ENCODE measurements at regions not wholly inside any gene's neighbourhood (a gene's known extent, or its start where the extent isn't known, plus 50 kb on each side); places are given as distances from the start of the nearest gene placed in this dataset.

DNA sequence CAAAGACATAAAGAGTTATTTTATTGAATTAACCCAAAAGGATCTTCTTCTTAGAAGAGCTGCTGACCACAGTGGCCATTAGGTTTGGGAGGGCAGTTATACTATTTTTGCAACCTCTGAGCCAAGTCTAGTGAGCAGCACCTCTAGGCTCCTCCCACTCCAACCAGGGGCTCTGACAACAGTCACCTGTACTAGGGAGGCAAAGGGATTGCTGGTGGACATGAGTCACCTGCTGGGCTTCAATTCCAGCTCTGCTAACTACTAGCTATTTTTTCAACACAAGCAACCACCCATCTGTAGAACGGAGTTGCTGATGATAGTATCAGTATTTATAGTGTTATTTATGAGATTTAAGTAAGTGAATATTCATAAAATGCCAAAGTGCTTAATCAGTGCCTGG, 166.0 kb downstream of the KLHL28 start:
- no peak overlapping the region for H3K4me3 ChIP-seq
- H3K27me3 ChIP-seq (ENCODE audit: insufficient read depth in 3 of 3, low read length in 2 of 3): peaks cover 0 to 7% (median 0%) of the 10 kb centered on the region in 3 donors
- TF ChIP-seq CTCF (IDR thresholded peaks at IDR 0.05): no peak
- ATAC-seq (no peak), DNase-seq (no peak)
- no peaks in the 10 kb centered on the region for H3K4me1 ChIP-seq
- 64 to 81% (median 72%) methylated on average over 1 of the region's 1 CpG for WGBS, 3 donors
- H3K27ac ChIP-seq: no peak overlapping the region
- no peaks in the 10 kb centered on the region for H3K36me3 ChIP-seq (ENCODE audit: insufficient read depth in 1 of 2, low read depth in 1 of 2)
- intact Hi-C loops (cut with DNase I): no loop called here
- H3K9me3 ChIP-seq: no peaks in the 10 kb centered on the region

- H3K27me3 ChIP-seq (ENCODE audit: insufficient read depth in 3 of 3, low read length in 2 of 3): peaks cover 0 to 7% (median 3%) of the 10 kb centered on the region in 3 donors
- WGBS, 3 donors: 85 to 91% (median 89%) methylated on average over 3 of the region's 3 CpGs
Measured at GRCh38 chr14:44791730-44792129, 170.0 kb downstream of the KLHL28 start.

GRCh38 chr14:44788612-44789011, 173.1 kb downstream of the KLHL28 start:
- 86 to 97% (median 93%) methylated on average over 1 of the region's 1 CpG for WGBS, 3 donors
- no peak for TF ChIP-seq CTCF (IDR thresholded peaks at IDR 0.05)
- Histone ChIP-seq H3K36me3 (ENCODE audit: insufficient read depth in 1 of 2, low read depth in 1 of 2) (no peaks in the 10 kb centered on the region), H3K27ac (no peak overlapping the region), H3K9me3 (no peaks in the 10 kb centered on the region), H3K4me1 (no peaks in the 10 kb centered on the region), H3K27me3 (ENCODE audit: insufficient read depth in 3 of 3, low read length in 2 of 3) (peaks cover 0 to 3% (median 0%) of the 10 kb centered on the region in 3 donors), H3K4me3 (no peak overlapping the region)
- ATAC-seq: no peak
- DNase-seq: no peak
- intact Hi-C loops (cut with DNase I): no loop called here

More at GRCh38 chr14:44791730-44792129, 170.0 kb downstream of the KLHL28 start:
- no peak for TF ChIP-seq CTCF (IDR thresholded peaks at IDR 0.05)
- no peaks in the 10 kb centered on the region for H3K9me3 ChIP-seq
- no peaks in the 10 kb centered on the region for H3K4me1 ChIP-seq
- no peak overlapping the region for H3K27ac ChIP-seq
- no peaks in the 10 kb centered on the region for H3K36me3 ChIP-seq (ENCODE audit: insufficient read depth in 1 of 2, low read depth in 1 of 2)
- ATAC-seq (no peak), DNase-seq (no peak)
- no peak overlapping the region for H3K4me3 ChIP-seq
- intact Hi-C loops (cut with DNase I): no loop called here

DNA sequence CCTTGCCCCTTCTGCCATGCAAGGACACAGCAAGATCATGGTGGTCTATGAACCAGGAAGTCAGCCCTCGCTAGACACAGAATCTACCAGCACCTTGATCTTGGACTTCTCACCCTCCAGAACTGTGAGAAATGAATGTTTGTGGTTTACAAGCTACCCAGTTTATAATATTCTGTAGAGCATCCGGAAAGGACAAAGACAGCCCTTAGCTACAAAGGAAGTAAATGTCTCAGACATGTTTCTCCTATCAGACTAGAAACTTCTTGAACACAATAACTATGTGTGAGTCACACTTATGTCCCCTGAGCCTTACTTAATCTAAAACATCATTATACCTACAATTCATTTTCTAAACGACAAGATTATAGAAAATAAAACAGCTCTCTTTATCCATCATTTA, 176.7 kb downstream of the KLHL28 start:
- no peak for ATAC-seq
- no peaks in the 10 kb centered on the region for H3K27me3 ChIP-seq (ENCODE audit: insufficient read depth in 3 of 3, low read length in 2 of 3)
- DNase-seq: no peak
- H3K9me3 ChIP-seq: no peaks in the 10 kb centered on the region
- no peak overlapping the region for H3K27ac ChIP-seq
- WGBS, 3 donors: 77 to 78% (median 77%) methylated on average over 3 of the region's 3 CpGs
- H3K4me1 ChIP-seq: no peaks in the 10 kb centered on the region
- intact Hi-C loops (cut with DNase I): no loop called here
- no peak overlapping the region for H3K4me3 ChIP-seq
- TF ChIP-seq CTCF (IDR thresholded peaks at IDR 0.05): no peak
- no peaks in the 10 kb centered on the region for H3K36me3 ChIP-seq (ENCODE audit: insufficient read depth in 1 of 2, low read depth in 1 of 2)

DNA sequence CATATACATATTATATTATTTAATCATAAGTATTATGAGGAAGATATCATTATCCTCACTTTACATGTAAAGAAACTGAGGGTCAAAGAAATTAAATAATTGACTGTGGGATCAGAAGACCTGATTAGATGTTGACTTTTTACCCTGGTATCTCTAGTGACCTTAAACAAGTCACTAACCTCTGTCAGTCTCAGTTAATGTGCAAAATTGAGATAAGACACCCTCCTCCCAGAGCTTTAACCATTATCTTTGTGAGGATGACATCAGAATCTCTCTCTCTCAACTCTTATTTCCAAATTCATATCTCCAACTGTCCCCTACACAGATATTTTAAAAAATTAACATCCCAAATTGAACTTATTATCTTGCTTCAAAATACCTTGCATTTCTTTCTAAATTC, 177.8 kb downstream of the KLHL28 start:
- intact Hi-C loops (cut with DNase I): no loop called here
- no peaks in the 10 kb centered on the region for H3K27me3 ChIP-seq (ENCODE audit: insufficient read depth in 3 of 3, low read length in 2 of 3)
- H3K36me3 ChIP-seq (ENCODE audit: insufficient read depth in 1 of 2, low read depth in 1 of 2): no peaks in the 10 kb centered on the region
- no peak overlapping the region for H3K4me3 ChIP-seq
- no peak for DNase-seq
- no peaks in the 10 kb centered on the region for H3K4me1 ChIP-seq
- no peak overlapping the region for H3K27ac ChIP-seq
- no peaks in the 10 kb centered on the region for H3K9me3 ChIP-seq
- no peak for ATAC-seq
- no peak for TF ChIP-seq CTCF (IDR thresholded peaks at IDR 0.05)

Data from psoas muscle (tissue), 7 donors.